ENCODE measurements at regions not wholly inside any gene's neighbourhood (a gene's known extent, or its start where the extent isn't known, plus 50 kb on each side); places are given as distances from the start of the nearest gene placed in this dataset.
A peak's percentile ranks its signal among the peaks of the same experiment; 100 is the strongest.

GRCh38 chr5:38755181-38755580 is 90.6 kb upstream of the OSMR start:
- Histone ChIP-seq H3K4me1 (peaks cover 0 to 23% (median 15%) of the 10 kb centered on the region in 4 donors), H3K36me3 (no peaks in the 10 kb centered on the region), H3K27ac (no peak overlapping the region), H3K9me3 (no peaks in the 10 kb centered on the region), H3K27me3 (no peaks in the 10 kb centered on the region), H3K4me3 (no peak overlapping the region)
- whole genome bisulfite sequencing, 2 donors = 63 to 70% methylated on average over 2 of the region's 2 CpGs
- no peak for DNase-seq
- TF ChIP-seq POLR2AphosphoS5 (IDR thresholded peaks at IDR 0.05) = no peak
- intact Hi-C loops (cut with DNase I) = no loop called here

- H3K36me3 ChIP-seq = no peaks in the 10 kb centered on the region
- intact Hi-C loops (cut with DNase I) = no loop called here
- H3K9me3 ChIP-seq = no peaks in the 10 kb centered on the region
- WGBS, 2 donors = 79 to 97% methylated on average over 3 of the region's 3 CpGs
- H3K4me3 ChIP-seq = no peak overlapping the region
- TF ChIP-seq POLR2AphosphoS5 (IDR thresholded peaks at IDR 0.05) (no peak), POLR2A (IDR thresholded peaks at IDR 0.05) (no peak), CTCF (IDR thresholded peaks at IDR 0.05) (no peak), EP300 (IDR thresholded peaks at IDR 0.05) (no peak)
- H3K4me1 ChIP-seq = peaks cover 0 to 23% (median 15%) of the 10 kb centered on the region in 4 donors
- H3K27ac ChIP-seq = no peak overlapping the region
- no peaks in the 10 kb centered on the region for H3K27me3 ChIP-seq
- DNase-seq = no peak
Observed at GRCh38 chr5:38756068-38756467, 89.7 kb upstream of the OSMR start.

- Histone ChIP-seq H3K4me1 (peaks cover 0 to 23% (median 15%) of the 10 kb centered on the region in 4 donors), H3K36me3 (no peaks in the 10 kb centered on the region), H3K27ac (no peak overlapping the region), H3K9me3 (no peaks in the 10 kb centered on the region), H3K27me3 (no peaks in the 10 kb centered on the region), H3K4me3 (no peak overlapping the region)
- TF ChIP-seq POLR2AphosphoS5 (IDR thresholded peaks at IDR 0.05) (no peak), POLR2A (IDR thresholded peaks at IDR 0.05) (no peak), EP300 (IDR thresholded peaks at IDR 0.05) (no peak), CTCF (IDR thresholded peaks at IDR 0.05) (no peak)
- intact Hi-C loops (cut with DNase I) = no loop called here
- no peak for DNase-seq
- 82 to 83% methylated on average over 3 of the region's 3 CpGs for WGBS, 2 donors
Observed at GRCh38 chr5:38757451-38758245, 88.2 kb upstream of the OSMR start.

GRCh38 chr5:38758774-38759600 is 86.8 kb upstream of the OSMR start:
- no peak for DNase-seq
- H3K27ac ChIP-seq = peak overlapping the region in 1 of 4 donors; percentile 33
- no peaks in the 10 kb centered on the region for H3K9me3 ChIP-seq
- no peaks in the 10 kb centered on the region for H3K36me3 ChIP-seq
- intact Hi-C loops (cut with DNase I) = no loop called here
- peaks cover 0 to 23% (median 15%) of the 10 kb centered on the region in 4 donors for H3K4me1 ChIP-seq
- TF ChIP-seq EP300 (IDR thresholded peaks at IDR 0.05) (no peak), POLR2AphosphoS5 (IDR thresholded peaks at IDR 0.05) (no peak), POLR2A (IDR thresholded peaks at IDR 0.05) (no peak), CTCF (IDR thresholded peaks at IDR 0.05) (no peak)
- H3K27me3 ChIP-seq = no peaks in the 10 kb centered on the region
- no peak overlapping the region for H3K4me3 ChIP-seq
- 36 to 40% methylated on average over 10 of the region's 10 CpGs for WGBS, 2 donors

GRCh38 chr5:38764937-38765391 is 80.8 kb upstream of the OSMR start:
- Histone ChIP-seq H3K36me3 (no peaks in the 10 kb centered on the region), H3K4me3 (no peak overlapping the region), H3K9me3 (no peaks in the 10 kb centered on the region), H3K27me3 (no peaks in the 10 kb centered on the region), H3K4me1 (peaks cover 0 to 4% (median 0%) of the 10 kb centered on the region in 4 donors), H3K27ac (no peak overlapping the region)
- WGBS, 2 donors = 66 to 72% methylated on average over 4 of the region's 4 CpGs
- intact Hi-C loops (cut with DNase I) = no loop called here
- TF ChIP-seq POLR2A (IDR thresholded peaks at IDR 0.05) (no peak), POLR2AphosphoS5 (IDR thresholded peaks at IDR 0.05) (no peak), CTCF (IDR thresholded peaks at IDR 0.05) (no peak), EP300 (IDR thresholded peaks at IDR 0.05) (no peak)
- DNase-seq = no peak
